Endothelial cell of umbilical vein (primary cell): ENCODE measurements at regions not wholly inside any gene's neighbourhood (a gene's known extent, or its start where the extent isn't known, plus 50 kb on each side); places are given as distances from the start of the nearest gene placed in this dataset.

ENCODE experiments used
- BruUV-seq: library from RNA; stranded (reverse); fragments of 400-500 nt; replicated peaks from 2 replicates; lab custom pipeline; 2021; lab: Mats Ljungman, UMichigan
- CTCF ChIA-PET: fragments of 300-600, 350-600 bp; sonication (Branson Sonifier 250); formaldehyde crosslinking; loops from one replicate; lab custom pipeline; 2021; ENCODE audit warnings: antibody characterized with exemption, inconsistent platforms; lab: Charles Lee
- POLR2A ChIA-PET: fragments of 300-600, 350-600 bp; sonication (Branson Sonifier 250); formaldehyde crosslinking; loops from one replicate; lab custom pipeline; 2021; ENCODE audit warnings: antibody characterized with exemption, inconsistent platforms; lab: Charles Lee
- DNase-seq: peaks from one replicate; pipeline ENCODE4 v3.0.0-alpha.2; 2011; ENCODE audit warnings: low read depth, low spot score
- FAIRE-seq: peaks from 2 replicates; lab custom pipeline; 2011; peaks lifted over from hg19 to GRCh38; lab: Jason Lieb, UNC
- H2AFZ ChIP-seq: 2 replicates; pipeline ENCODE4 v1.6.0; 2012; ENCODE audit warnings: low read depth, low read length, control low read depth, inconsistent platforms
- H3K27ac ChIP-seq: 2 replicates; pipeline ENCODE4 v1.5.1; 2011; ENCODE audit warnings: low read depth, mild to moderate bottlenecking, control low read depth, low read length, moderate library complexity; ENCODE audit not compliant: insufficient read depth
- H3K27me3 ChIP-seq, 2 experiments: 2 replicates each; pipeline versions ENCODE4 v1.6.0 to v1.6.1; 2011; ENCODE audit warnings: low read length in 2 of 2, mixed read lengths in 1 of 2; ENCODE audit not compliant: control insufficient read depth in 2 of 2, insufficient read depth in 2 of 2
- H3K36me3 ChIP-seq, 2 experiments: 2 replicates in 1 of 2; 3 replicates in 1 of 2; pipeline ENCODE4 v1.5.1; 2011; ENCODE audit warnings: low read length in 2 of 2, mild to moderate bottlenecking in 1 of 2, moderate library complexity in 1 of 2; ENCODE audit not compliant: control insufficient read depth in 2 of 2, insufficient read depth in 2 of 2; ENCODE audit errors: extremely low read depth in 1 of 2
- H3K4me1 ChIP-seq: 3 replicates; pipeline ENCODE4 v1.5.1; 2011; ENCODE audit warnings: mild to moderate bottlenecking, low read length; ENCODE audit not compliant: control insufficient read depth, insufficient read depth; ENCODE audit errors: extremely low read depth
- H3K4me2 ChIP-seq: 2 replicates; pipeline ENCODE4 v1.6.1; 2011; ENCODE audit warnings: low read length, control low read depth, mixed read lengths; ENCODE audit not compliant: insufficient read depth
- H3K4me3 ChIP-seq, 3 experiments: fragments of 200-600 bp in 1 of 3; sonication (generic), shearing (Covaris generic) in 1 of 3; replicated peaks in 1 of 3; 2 replicates each; pipeline ENCODE4 v1.5.1; 2011 to 2016; ENCODE audit warnings: control low read depth in 3 of 3, low read length in 3 of 3, mild to moderate bottlenecking in 2 of 3, inconsistent platforms in 1 of 3, low read depth in 1 of 3, moderate library complexity in 1 of 3; ENCODE audit not compliant: insufficient read depth in 1 of 3
- H3K79me2 ChIP-seq: 2 replicates; pipeline ENCODE4 v1.6.0; 2012; ENCODE audit warnings: low read length, inconsistent platforms; ENCODE audit not compliant: control insufficient read depth, insufficient read depth
- H3K9ac ChIP-seq: replicated peaks from 2 replicates; pipeline ENCODE3; 2011; ENCODE audit warnings: low read length, control low read depth; ENCODE audit not compliant: insufficient read depth; ENCODE audit errors: extremely low read depth
- H3K9me1 ChIP-seq: replicated peaks from 3 replicates; pipeline ENCODE4 v1.6.0; 2011; ENCODE audit warnings: mild to moderate bottlenecking, low read length; ENCODE audit not compliant: control insufficient read depth, insufficient read depth; ENCODE audit errors: extremely low read depth
- H3K9me3 ChIP-seq: replicated peaks from 2 replicates; pipeline ENCODE4 v1.5.1; 2012; ENCODE audit warnings: low read length, inconsistent platforms; ENCODE audit not compliant: control insufficient read depth, insufficient read depth
- H4K20me1 ChIP-seq: replicated peaks from 2 replicates; pipeline ENCODE3; 2011; ENCODE audit warnings: mild to moderate bottlenecking, low read length; ENCODE audit not compliant: control insufficient read depth, insufficient read depth; ENCODE audit errors: extremely low read depth
- CTCF ChIP-seq, 2 donors: IDR thresholded peaks; 1 replicate in 1 of 2; 2 replicates in 1 of 2; pipeline ENCODE4 v1.5.1; 2011; ENCODE audit warnings: low read length in 2 of 2, mild to moderate bottlenecking in 2 of 2, moderate library complexity in 2 of 2, control low read depth in 1 of 2, inconsistent platforms in 1 of 2, low read depth in 1 of 2; ENCODE audit not compliant: insufficient read depth in 1 of 2; ENCODE audit errors: extremely low read depth in 1 of 2
- EZH2 ChIP-seq: IDR thresholded peaks from 2 replicates; pipeline ENCODE4 v1.6.1; 2012; ENCODE audit warnings: borderline replicate concordance, low read depth, mild to moderate bottlenecking, moderate library complexity, low read length, inconsistent platforms; ENCODE audit not compliant: severe bottlenecking
- FOS ChIP-seq: IDR thresholded peaks from 2 replicates; pipeline ENCODE4 v1.6.1; 2011; ENCODE audit warnings: mild to moderate bottlenecking, low read length, moderate library complexity, borderline replicate concordance; ENCODE audit not compliant: insufficient read depth
- GATA2 ChIP-seq: IDR thresholded peaks from 2 replicates; pipeline ENCODE4 v1.7.0; 2011; ENCODE audit warnings: low read depth, mild to moderate bottlenecking, moderate library complexity, mixed read lengths, low read length; ENCODE audit not compliant: insufficient read length, insufficient read depth
- JUN ChIP-seq: IDR thresholded peaks from 2 replicates; pipeline ENCODE4 v1.6.1; 2011; ENCODE audit warnings: borderline replicate concordance, low read depth; ENCODE audit not compliant: insufficient read length, insufficient read depth
- MAX ChIP-seq: IDR thresholded peaks from 2 replicates; pipeline ENCODE4 v1.6.1; 2011; ENCODE audit not compliant: insufficient read depth, insufficient read length
- MYC ChIP-seq: IDR thresholded peaks from one replicate; pipeline ENCODE4 v1.6.1; 2011; ENCODE audit warnings: mild to moderate bottlenecking, low read depth, low read length
- POLR2A ChIP-seq: IDR thresholded peaks from 2 replicates; pipeline ENCODE4 v1.6.1; 2012; ENCODE audit warnings: low read depth, mild to moderate bottlenecking, control low read depth, low read length
- POLR2AphosphoS5 ChIP-seq: IDR thresholded peaks from 2 replicates; pipeline ENCODE4 v1.6.1; 2012; ENCODE audit warnings: low read depth, mild to moderate bottlenecking, control low read depth, low read length, moderate library complexity; ENCODE audit not compliant: insufficient read depth
- dilution Hi-C: fragments of 300-500 bp; cut with MboI; formaldehyde crosslinking; loops from one replicate; pipeline ENCODE4 v1.15.0; 2019; ENCODE audit warnings: low sequenced_read_pairs; ENCODE audit not compliant: extremely low pct_ligation_motif_present
- intact Hi-C: fragments of 100-400 bp; cut with micrococcal nuclease; formaldehyde crosslinking; loops from one replicate; pipeline ENCODE4 v1.10.0; 2022

DNA sequence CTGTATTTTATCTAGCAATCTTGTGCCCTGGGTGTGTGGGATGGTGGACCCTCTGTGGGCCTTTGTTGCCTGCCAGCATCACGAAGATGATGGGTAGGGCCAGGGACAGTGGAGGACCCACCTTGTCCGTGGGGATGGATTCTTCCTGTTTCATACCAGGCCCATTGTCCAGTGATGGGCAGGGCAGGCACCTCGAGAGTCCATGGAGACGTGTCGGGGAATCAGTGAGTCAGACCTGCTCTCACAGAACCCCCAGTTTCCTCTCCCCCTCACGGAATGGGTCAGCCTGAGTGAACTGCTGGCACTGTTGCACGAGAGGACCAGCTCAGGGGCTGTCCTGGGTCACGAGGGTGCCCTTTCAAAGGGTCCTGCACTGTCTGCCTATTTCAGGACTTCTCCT, 401.2 kb downstream of the RPS24 start:
- H4K20me1 ChIP-seq = no peaks in the 10 kb centered on the region
- no peak overlapping the region for H3K27ac ChIP-seq
- dilution Hi-C loops = no loop called here

More for the DNA sequence above, 401.2 kb downstream of the RPS24 start:
- no peak overlapping the region for H3K9ac ChIP-seq
- H3K27me3 ChIP-seq = peaks cover 7 to 12% of the 10 kb centered on the region in 2 experiments
- TF ChIP-seq GATA2 (no peak), CTCF (IDR thresholded peaks at IDR 0.05; ENCODE audit: extremely low read depth in 1 of 2, insufficient read depth in 1 of 2, low read depth in 1 of 2, low read length in 2 of 2) (no peak), POLR2AphosphoS5 (no peak), MYC (no peak), FOS (no peak), JUN (no peak), MAX (no peak), POLR2A (no peak), EZH2 (no peak)
- H3K4me2 ChIP-seq = no peak overlapping the region
- H3K9me3 ChIP-seq = no peaks in the 10 kb centered on the region
- ChIA-PET POLR2A (no interaction called here), CTCF (interaction anchor here (2.7 kb wide), 1 partner anchor 223 kb away, joined by 8 read pairs; no protein-coding TSS in a partner anchor)
- intact Hi-C loops = loop anchor here (2.0 kb wide), 1 partner anchor 132 kb away; no protein-coding TSS in a partner anchor
- H3K4me3 ChIP-seq = no peak overlapping the region
- DNase-seq = peak; percentile 43
- peaks cover 9% of the 10 kb centered on the region for H3K4me1 ChIP-seq
- no peaks in the 10 kb centered on the region for H3K9me1 ChIP-seq
- BruUV-seq = no TSS peak
- no peaks in the 10 kb centered on the region for H3K36me3 ChIP-seq
- H2AFZ ChIP-seq = no peak overlapping the region
- no peak for FAIRE-seq
- H3K79me2 ChIP-seq = no peaks in the 10 kb centered on the region
